CD4-positive, alpha-beta T cell (primary cell): ENCODE measurements at regions not wholly inside any gene's neighbourhood (a gene's known extent, or its start where the extent isn't known, plus 50 kb on each side); places are given as distances from the start of the nearest gene placed in this dataset.

Source experiments
- ATAC-seq: fragments of 200-7000 bp; cut with Tn5 transposase; one replicate; pipeline ENCODE4 v1.10.0; 2022; ENCODE audit warnings: mild to moderate bottlenecking; ENCODE audit not compliant: poor library complexity
- CTCF ChIA-PET: fragments of 350-600 bp; sonication (Branson Sonifier 250); formaldehyde crosslinking; loops from one replicate; lab custom pipeline; 2021; ENCODE audit warnings: antibody characterized with exemption, inconsistent platforms; lab: Charles Lee
- POLR2A ChIA-PET: fragments of 350-600 bp; sonication (Branson Sonifier 250); formaldehyde crosslinking; loops from one replicate; lab custom pipeline; 2021; ENCODE audit warnings: antibody characterized with exemption, inconsistent platforms; lab: Charles Lee
- DNase-seq, 14 experiments: peaks; one replicate each; pipeline ENCODE4 v3.0.0-alpha.2; 2013 to 2020; ENCODE audit warnings: mixed read lengths in 2 of 14
- H3K27ac ChIP-seq, 2 donors: one replicate each; pipeline versions ENCODE4 v1.5.1 to v1.7.0; 2013; ENCODE audit warnings: low read length in 2 of 2, low read depth in 1 of 2, mild to moderate bottlenecking in 1 of 2
- H3K27me3 ChIP-seq, 2 experiments: 1 replicate in 1 of 2; 2 replicates in 1 of 2; pipeline versions ENCODE4 v1.6.1 to v1.7.0; 2013; ENCODE audit warnings: low read length in 2 of 2, control low read depth in 1 of 2, mild to moderate bottlenecking in 1 of 2, moderate library complexity in 1 of 2; ENCODE audit not compliant: insufficient read depth in 2 of 2, control insufficient read depth in 1 of 2
- H3K36me3 ChIP-seq: one replicate; pipeline ENCODE4 v1.6.1; 2013; ENCODE audit warnings: low read length, control low read depth; ENCODE audit not compliant: insufficient read depth
- H3K4me1 ChIP-seq: one replicate; pipeline ENCODE4 v1.6.1; 2013; ENCODE audit warnings: low read length, control low read depth; ENCODE audit not compliant: insufficient read depth
- H3K4me3 ChIP-seq: one replicate; pipeline ENCODE4 v1.5.1; 2013; ENCODE audit warnings: mild to moderate bottlenecking, low read length, moderate library complexity
- H3K9me3 ChIP-seq, 2 experiments: 1 replicate in 1 of 2; 2 replicates in 1 of 2; pipeline versions ENCODE4 v1.6.1 to v1.7.0; 2013; ENCODE audit warnings: low read length in 2 of 2, mild to moderate bottlenecking in 2 of 2, control low read depth in 1 of 2, moderate library complexity in 1 of 2; ENCODE audit not compliant: control insufficient read depth in 1 of 2, insufficient read depth in 1 of 2
- H3K27ac Mint-ChIP-seq: one replicate; pipeline ENCODE4 v1.8.0; 2020; ENCODE audit warnings: mixed read lengths
- H3K27me3 Mint-ChIP-seq: one replicate; pipeline ENCODE4 v1.8.0; 2021; ENCODE audit warnings: mixed read lengths
- H3K36me3 Mint-ChIP-seq: one replicate; pipeline ENCODE4 v1.8.0; 2021; ENCODE audit warnings: low read depth, mixed read lengths
- H3K4me1 Mint-ChIP-seq: one replicate; pipeline ENCODE4 v1.8.0; 2021; ENCODE audit warnings: low read depth, mixed read lengths
- H3K4me3 Mint-ChIP-seq: one replicate; pipeline ENCODE4 v1.8.0; 2020; ENCODE audit warnings: mild to moderate bottlenecking, mixed read lengths
- H3K9me3 Mint-ChIP-seq: one replicate; pipeline ENCODE4 v1.8.0; 2020; ENCODE audit warnings: mixed read lengths
- intact Hi-C, 2 experiments: fragments of 100-400 bp; cut with DNase I in 1 of 2; cut with micrococcal nuclease in 1 of 2; formaldehyde crosslinking; loops; one replicate each; pipeline versions ENCODE4 v1.15.1 to v1.9.0; 2023 to 2025; cut with DNase I, micrococcal nuclease
- TF ChIP-seq, protein P1 (sequence below): fragments of 200-600 bp; IDR thresholded peaks from one replicate; pipeline ENCODE4 v1.8.0; 2022; ENCODE audit warnings: antibody characterized with exemption, mild to moderate bottlenecking

DNA sequence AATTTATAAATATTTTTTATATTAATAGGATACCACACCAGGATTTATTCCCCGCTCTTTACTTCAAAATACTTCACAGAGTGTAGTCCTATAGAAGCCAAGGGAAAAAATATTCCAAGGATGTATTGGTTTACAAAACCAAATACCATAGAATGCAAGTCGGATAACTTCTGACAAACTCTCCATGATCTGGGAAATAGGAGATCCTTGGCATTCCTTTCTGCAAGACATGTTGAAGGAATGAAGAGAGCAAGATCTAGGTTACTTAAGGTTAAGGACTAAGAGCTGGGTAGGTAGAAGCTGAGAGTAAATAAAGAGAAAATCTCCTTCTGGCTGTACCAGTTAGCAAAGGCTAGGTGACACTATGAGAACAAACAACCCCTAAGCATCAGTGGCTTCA is 141.2 kb downstream of the LRATD1 start:
- Histone ChIP-seq H3K4me1 (no peaks in the 10 kb centered on the region), H3K4me3 (no peak overlapping the region), H3K27ac (no peak overlapping the region), H3K9me3 (no peaks in the 10 kb centered on the region), H3K27me3 (no peaks in the 10 kb centered on the region), H3K36me3 (no peaks in the 10 kb centered on the region)
- TF ChIP-seq, protein P1, sequence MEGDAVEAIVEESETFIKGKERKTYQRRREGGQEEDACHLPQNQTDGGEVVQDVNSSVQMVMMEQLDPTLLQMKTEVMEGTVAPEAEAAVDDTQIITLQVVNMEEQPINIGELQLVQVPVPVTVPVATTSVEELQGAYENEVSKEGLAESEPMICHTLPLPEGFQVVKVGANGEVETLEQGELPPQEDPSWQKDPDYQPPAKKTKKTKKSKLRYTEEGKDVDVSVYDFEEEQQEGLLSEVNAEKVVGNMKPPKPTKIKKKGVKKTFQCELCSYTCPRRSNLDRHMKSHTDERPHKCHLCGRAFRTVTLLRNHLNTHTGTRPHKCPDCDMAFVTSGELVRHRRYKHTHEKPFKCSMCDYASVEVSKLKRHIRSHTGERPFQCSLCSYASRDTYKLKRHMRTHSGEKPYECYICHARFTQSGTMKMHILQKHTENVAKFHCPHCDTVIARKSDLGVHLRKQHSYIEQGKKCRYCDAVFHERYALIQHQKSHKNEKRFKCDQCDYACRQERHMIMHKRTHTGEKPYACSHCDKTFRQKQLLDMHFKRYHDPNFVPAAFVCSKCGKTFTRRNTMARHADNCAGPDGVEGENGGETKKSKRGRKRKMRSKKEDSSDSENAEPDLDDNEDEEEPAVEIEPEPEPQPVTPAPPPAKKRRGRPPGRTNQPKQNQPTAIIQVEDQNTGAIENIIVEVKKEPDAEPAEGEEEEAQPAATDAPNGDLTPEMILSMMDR, result no peak
- Mint-ChIP-seq H3K27ac (no peak overlapping the region), H3K4me1 (no peaks in the 10 kb centered on the region), H3K9me3 (peaks cover 2% of the 10 kb centered on the region), H3K36me3 (no peaks in the 10 kb centered on the region), H3K4me3 (no peak overlapping the region), H3K27me3 (no peaks in the 10 kb centered on the region)
- CTCF ChIA-PET, result no interaction called here
- DNase-seq (no peak), ATAC-seq (no peak)
- intact Hi-C loops, result no loop called here
- POLR2A ChIA-PET, result no interaction called here

DNA sequence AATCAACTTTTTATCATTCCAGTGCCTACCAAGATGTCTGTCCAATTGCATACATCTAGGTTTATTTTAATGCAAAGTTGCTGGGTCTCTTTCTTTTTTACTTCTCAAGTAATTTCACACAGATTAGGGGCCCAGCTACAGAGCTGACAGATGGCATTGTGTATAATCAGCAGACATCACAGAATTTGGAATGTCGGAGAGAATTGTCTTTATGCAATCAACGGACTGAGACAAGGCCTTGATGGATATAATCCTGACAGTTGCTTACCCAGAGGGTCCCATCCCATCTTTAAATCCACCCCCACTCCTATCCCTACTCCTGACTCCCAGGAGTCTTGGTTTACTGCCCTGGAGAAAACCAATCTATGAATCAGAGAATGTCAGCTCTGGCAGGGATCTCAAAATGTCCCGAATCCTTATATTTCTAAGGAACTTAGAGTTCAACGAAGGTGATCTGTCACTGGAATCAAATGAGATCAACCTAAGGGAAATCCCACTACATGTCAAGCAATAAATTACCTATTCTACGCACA is 142.0 kb downstream of the LRATD1 start:
- Histone ChIP-seq H3K4me3 (no peak overlapping the region), H3K36me3 (no peaks in the 10 kb centered on the region), H3K4me1 (no peaks in the 10 kb centered on the region), H3K9me3 (peaks cover 0 to 4% of the 10 kb centered on the region in 2 experiments), H3K27ac (no peak overlapping the region), H3K27me3 (no peaks in the 10 kb centered on the region)
- no peak overlapping the region for H3K4me3 Mint-ChIP-seq
- POLR2A ChIA-PET, result no interaction called here
- TF ChIP-seq, protein P1, result no peak
- H3K4me1 Mint-ChIP-seq, result no peaks in the 10 kb centered on the region
- CTCF ChIA-PET, result no interaction called here
- DNase-seq, result no peak
- H3K27ac Mint-ChIP-seq, result no peak overlapping the region
- no peaks in the 10 kb centered on the region for H3K36me3 Mint-ChIP-seq
- no peak for ATAC-seq
- H3K27me3 Mint-ChIP-seq, result no peaks in the 10 kb centered on the region
- peaks cover 2% of the 10 kb centered on the region for H3K9me3 Mint-ChIP-seq
- intact Hi-C loops, result no loop called here

DNA sequence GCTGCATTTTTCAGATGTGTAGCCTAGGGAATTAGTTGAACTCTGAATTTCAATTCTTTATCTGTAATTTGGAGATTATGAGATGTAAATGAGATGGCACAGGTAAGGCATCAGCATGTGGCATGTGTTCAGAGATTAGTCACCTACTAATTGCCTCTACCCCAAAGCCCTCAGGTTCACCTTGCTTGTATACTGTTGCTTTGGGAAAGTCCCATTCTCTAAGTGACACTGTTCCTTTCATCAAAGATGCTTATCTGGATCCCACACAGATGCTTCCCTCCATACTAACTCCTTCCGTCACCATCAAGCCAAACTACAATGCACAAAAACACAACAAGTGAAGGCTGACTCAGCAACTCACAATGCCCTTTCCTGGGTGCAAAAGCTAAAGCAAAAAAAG is 143.7 kb downstream of the LRATD1 start:
- TF ChIP-seq, protein P1, result no peak

More for the DNA sequence above, 143.7 kb downstream of the LRATD1 start:
- Mint-ChIP-seq H3K36me3 (no peaks in the 10 kb centered on the region), H3K9me3 (no peaks in the 10 kb centered on the region), H3K27me3 (no peaks in the 10 kb centered on the region), H3K27ac (no peak overlapping the region), H3K4me3 (no peak overlapping the region), H3K4me1 (no peaks in the 10 kb centered on the region)
- no peaks in the 10 kb centered on the region for H3K36me3 ChIP-seq
- ChIA-PET POLR2A (no interaction called here), CTCF (no interaction called here)
- no peaks in the 10 kb centered on the region for H3K4me1 ChIP-seq
- no peak overlapping the region for H3K4me3 ChIP-seq
- no peak for ATAC-seq
- H3K27me3 ChIP-seq, result no peaks in the 10 kb centered on the region
- no peak overlapping the region for H3K27ac ChIP-seq
- H3K9me3 ChIP-seq, result peaks cover 0 to 4% of the 10 kb centered on the region in 2 experiments
- DNase-seq, result no peak
- intact Hi-C loops, result no loop called here
